ENCODE measurements at regions not wholly inside any gene's neighbourhood (a gene's known extent, or its start where the extent isn't known, plus 50 kb on each side); places are given as distances from the start of the nearest gene placed in this dataset.

GRCh38 chr12:43281563-43281962 is 270.4 kb downstream of the ADAMTS20 start:
- H3K4me3 ChIP-seq (replicated peaks in 1 of 3; ENCODE audit: low read depth in 2 of 3, low read length in 3 of 3) = no peak overlapping the region
- peak overlapping the region in 1 of 2 donors; percentile 62 for H3K4me3 Mint-ChIP-seq
- H3K27ac ChIP-seq (ENCODE audit: low read depth in 1 of 2, low read length in 2 of 2) = no peak overlapping the region
- H3K36me3 Mint-ChIP-seq = no peaks in the 10 kb centered on the region
- 100% methylated on average over 1 of the region's 3 CpGs for WGBS (ENCODE audit: insufficient coverage)
- H3K4me2 ChIP-seq (replicated peaks; ENCODE audit: extremely low read depth, low read length, poor library complexity, severe bottlenecking) = no peak overlapping the region
- H3K9me3 Mint-ChIP-seq = peaks cover 0 to 2% (median 0%) of the 10 kb centered on the region in 7 donors
- TF ChIP-seq CTCF (IDR thresholded peaks at IDR 0.05) = no peak
- H3K79me2 ChIP-seq (ENCODE audit: insufficient read depth, low read length) = no peaks in the 10 kb centered on the region
- intact Hi-C loops (cut with micrococcal nuclease) = no loop called here
- no peak for DNase-seq
- H2AFZ ChIP-seq (ENCODE audit: insufficient read depth, low read depth, low read length, poor library complexity, severe bottlenecking) = no peak overlapping the region
- no peaks in the 10 kb centered on the region for H3K36me3 ChIP-seq (replicated peaks in 1 of 2; ENCODE audit: control insufficient read depth in 1 of 2, insufficient read depth in 2 of 2, low read length in 2 of 2)
- no peaks in the 10 kb centered on the region for H3K4me1 ChIP-seq (ENCODE audit: control insufficient read depth in 1 of 2, insufficient read depth in 2 of 2, low read length in 2 of 2)
- H3K27me3 Mint-ChIP-seq (ENCODE audit: low read depth in 3 of 3) = peaks cover 0 to 3% (median 0%) of the 10 kb centered on the region in 3 donors
- no peaks in the 10 kb centered on the region for H3K9me3 ChIP-seq (replicated peaks in 1 of 2; ENCODE audit: control insufficient read depth in 1 of 2, insufficient read depth in 1 of 2, low read length in 2 of 2)
- H3K4me1 Mint-ChIP-seq = no peaks in the 10 kb centered on the region
- H3K27ac Mint-ChIP-seq = no peak overlapping the region
- H3K27me3 ChIP-seq (ENCODE audit: control insufficient read depth in 2 of 2, insufficient read depth in 2 of 2, low read length in 2 of 2) = no peaks in the 10 kb centered on the region
- H4K20me1 ChIP-seq (ENCODE audit: insufficient read depth, low read length) = no peaks in the 10 kb centered on the region
- no peak overlapping the region for H3K9ac ChIP-seq (ENCODE audit: insufficient read depth, low read length, poor library complexity, severe bottlenecking)

DNA sequence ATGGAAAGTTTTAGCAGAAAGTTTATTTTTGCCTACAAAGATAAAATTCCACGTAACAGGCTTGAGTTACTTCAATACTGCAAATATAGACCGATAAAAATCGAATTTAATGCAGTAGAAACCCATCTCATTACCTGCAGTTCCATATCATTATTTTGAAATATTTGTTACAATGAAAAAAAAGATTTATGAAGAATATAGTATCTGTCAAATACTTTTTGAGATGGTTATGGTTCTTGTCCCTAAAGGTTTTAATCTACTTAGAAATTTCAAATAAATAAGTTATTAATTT is 273.5 kb downstream of the ADAMTS20 start:
- H3K27ac ChIP-seq (ENCODE audit: low read depth in 1 of 2, low read length in 2 of 2) = no peak overlapping the region
- H3K9me3 Mint-ChIP-seq = peaks cover 0 to 2% (median 0%) of the 10 kb centered on the region in 7 donors
- no peak overlapping the region for H2AFZ ChIP-seq (ENCODE audit: insufficient read depth, low read depth, low read length, poor library complexity, severe bottlenecking)
- H3K27me3 Mint-ChIP-seq (ENCODE audit: low read depth in 3 of 3) = peaks cover 0 to 1% (median 0%) of the 10 kb centered on the region in 3 donors
- H3K4me1 ChIP-seq (ENCODE audit: control insufficient read depth in 1 of 2, insufficient read depth in 2 of 2, low read length in 2 of 2) = no peaks in the 10 kb centered on the region
- no peak overlapping the region for H3K4me3 ChIP-seq (replicated peaks in 1 of 3; ENCODE audit: low read depth in 2 of 3, low read length in 3 of 3)
- TF ChIP-seq CTCF (IDR thresholded peaks at IDR 0.05) = no peak
- no peaks in the 10 kb centered on the region for H3K79me2 ChIP-seq (ENCODE audit: insufficient read depth, low read length)
- intact Hi-C loops (cut with micrococcal nuclease) = no loop called here
- no peaks in the 10 kb centered on the region for H3K9me3 ChIP-seq (replicated peaks in 1 of 2; ENCODE audit: control insufficient read depth in 1 of 2, insufficient read depth in 1 of 2, low read length in 2 of 2)
- H3K4me2 ChIP-seq (replicated peaks; ENCODE audit: extremely low read depth, low read length, poor library complexity, severe bottlenecking) = no peak overlapping the region
- DNase-seq = no peak
- H3K27ac Mint-ChIP-seq = no peak overlapping the region
- no peaks in the 10 kb centered on the region for H3K4me1 Mint-ChIP-seq
- H3K36me3 ChIP-seq (replicated peaks in 1 of 2; ENCODE audit: control insufficient read depth in 1 of 2, insufficient read depth in 2 of 2, low read length in 2 of 2) = no peaks in the 10 kb centered on the region
- no peaks in the 10 kb centered on the region for H3K27me3 ChIP-seq (ENCODE audit: control insufficient read depth in 2 of 2, insufficient read depth in 2 of 2, low read length in 2 of 2)
- H3K4me3 Mint-ChIP-seq = no peak overlapping the region
- no peak overlapping the region for H3K9ac ChIP-seq (ENCODE audit: insufficient read depth, low read length, poor library complexity, severe bottlenecking)
- no CpG with 5 or more reads among the region's 3 CpGs for WGBS (ENCODE audit: insufficient coverage)
- no peaks in the 10 kb centered on the region for H3K36me3 Mint-ChIP-seq
- H4K20me1 ChIP-seq (ENCODE audit: insufficient read depth, low read length) = no peaks in the 10 kb centered on the region
